CD14-positive monocyte (primary cell): ENCODE measurements at regions not wholly inside any gene's neighbourhood (a gene's known extent, or its start where the extent isn't known, plus 50 kb on each side); places are given as distances from the start of the nearest gene placed in this dataset.
"Not testable (repeated sequence)": the region's sequence is repeated elsewhere in the genome, so short reads cannot be mapped to it uniquely, and the experiment has no call there.

Experiments used
- DNase-seq, 3 donors: peaks; one replicate each; pipeline ENCODE4 v3.0.0-alpha.2; 2011 to 2022
- H2AFZ ChIP-seq: 2 replicates; pipeline ENCODE4 v1.6.0; 2012; ENCODE audit warnings: mild to moderate bottlenecking, low read depth, low read length, inconsistent platforms; ENCODE audit not compliant: insufficient read depth, poor library complexity, severe bottlenecking
- H3K27ac ChIP-seq, 2 donors: 1 replicate in 1 of 2; 2 replicates in 1 of 2; pipeline ENCODE4 v1.5.1; 2012 to 2013; ENCODE audit warnings: low read length in 2 of 2, control low read depth in 1 of 2, inconsistent platforms in 1 of 2, low read depth in 1 of 2, mild to moderate bottlenecking in 1 of 2
- H3K27me3 ChIP-seq, 2 donors: one replicate each; pipeline versions ENCODE4 v1.6.0 to v1.6.1; 2011 to 2013; ENCODE audit warnings: low read length in 2 of 2; ENCODE audit not compliant: control insufficient read depth in 2 of 2, insufficient read depth in 2 of 2
- H3K36me3 ChIP-seq, 2 donors: replicated peaks in 1 of 2; 1 replicate in 1 of 2; 2 replicates in 1 of 2; pipeline versions ENCODE4 v1.5.1 to v1.6.1; 2012 to 2013; ENCODE audit warnings: low read length in 2 of 2, control low read depth in 1 of 2, inconsistent platforms in 1 of 2, mild to moderate bottlenecking in 1 of 2; ENCODE audit not compliant: insufficient read depth in 2 of 2, control insufficient read depth in 1 of 2
- H3K4me1 ChIP-seq, 2 donors: 1 replicate in 1 of 2; 2 replicates in 1 of 2; pipeline versions ENCODE4 v1.5.1 to v1.6.1; 2012 to 2013; ENCODE audit warnings: low read length in 2 of 2, control low read depth in 1 of 2, inconsistent platforms in 1 of 2, mild to moderate bottlenecking in 1 of 2, moderate library complexity in 1 of 2; ENCODE audit not compliant: insufficient read depth in 2 of 2, control insufficient read depth in 1 of 2
- H3K4me2 ChIP-seq: replicated peaks from 2 replicates; pipeline ENCODE3; 2012; ENCODE audit warnings: low read length, moderate library complexity, mild to moderate bottlenecking; ENCODE audit not compliant: poor library complexity, severe bottlenecking; ENCODE audit errors: extremely low read depth
- H3K4me3 ChIP-seq, 3 experiments: fragments of 200-600 bp in 1 of 3; sonication (generic) in 1 of 3; replicated peaks in 1 of 3; 1 replicate in 2 of 3; 2 replicates in 1 of 3; pipeline ENCODE4 v1.5.1; 2011 to 2013; ENCODE audit warnings: low read length in 3 of 3, mild to moderate bottlenecking in 3 of 3, control low read depth in 2 of 3, low read depth in 2 of 3, inconsistent platforms in 1 of 3, moderate library complexity in 1 of 3
- H3K79me2 ChIP-seq: 2 replicates; pipeline ENCODE4 v1.6.0; 2012; ENCODE audit warnings: mild to moderate bottlenecking, control low read depth, inconsistent platforms, low read length, moderate library complexity; ENCODE audit not compliant: insufficient read depth
- H3K9ac ChIP-seq: 2 replicates; pipeline ENCODE4 v1.6.0; 2017; ENCODE audit warnings: low read length, mild to moderate bottlenecking; ENCODE audit not compliant: insufficient read depth, poor library complexity, severe bottlenecking
- H3K9me3 ChIP-seq, 2 donors: replicated peaks in 1 of 2; 1 replicate in 1 of 2; 2 replicates in 1 of 2; pipeline versions ENCODE4 v1.5.1 to v1.6.1; 2012 to 2013; ENCODE audit warnings: low read length in 2 of 2, control low read depth in 1 of 2; ENCODE audit not compliant: control insufficient read depth in 1 of 2, insufficient read depth in 1 of 2
- H4K20me1 ChIP-seq: 2 replicates; pipeline ENCODE4 v1.6.0; 2012; ENCODE audit warnings: mild to moderate bottlenecking, low read length, control low read depth, moderate library complexity; ENCODE audit not compliant: insufficient read depth
- H3K27ac Mint-ChIP-seq, 7 donors: one replicate each; pipeline ENCODE4 v1.8.0; 2020; ENCODE audit warnings: mild to moderate bottlenecking in 7 of 7, mixed read lengths in 7 of 7, moderate library complexity in 6 of 7, inconsistent platforms in 2 of 7
- H3K27me3 Mint-ChIP-seq, 3 donors: one replicate each; pipeline ENCODE4 v1.8.0; 2021 to 2022; ENCODE audit warnings: low read depth in 3 of 3, mild to moderate bottlenecking in 3 of 3, mixed read lengths in 3 of 3, moderate library complexity in 3 of 3, inconsistent platforms in 1 of 3
- H3K36me3 Mint-ChIP-seq, 2 donors: one replicate each; pipeline ENCODE4 v1.8.0; 2020; ENCODE audit warnings: mixed read lengths in 2 of 2, inconsistent platforms in 1 of 2, mild to moderate bottlenecking in 1 of 2
- H3K4me1 Mint-ChIP-seq: one replicate; pipeline ENCODE4 v1.8.0; 2020; ENCODE audit warnings: mild to moderate bottlenecking, mixed read lengths
- H3K4me3 Mint-ChIP-seq, 2 donors: one replicate each; pipeline ENCODE4 v1.8.0; 2020; ENCODE audit warnings: mild to moderate bottlenecking in 2 of 2, mixed read lengths in 2 of 2, moderate library complexity in 1 of 2
- H3K9me3 Mint-ChIP-seq, 7 donors: one replicate each; pipeline ENCODE4 v1.8.0; 2020 to 2022; ENCODE audit warnings: mixed read lengths in 7 of 7, mild to moderate bottlenecking in 6 of 7, moderate library complexity in 6 of 7, inconsistent platforms in 2 of 7
- WGBS: methylation state at CpG from one replicate; pipeline ENCODE4 v1.1.5; 2013; ENCODE audit warnings: missing lambda C conversion rate; ENCODE audit not compliant: insufficient coverage; 5-methylcytosine and 5-hydroxymethylcytosine counted together
- intact Hi-C, 2 donors: fragments of 100-400 bp; cut with micrococcal nuclease; formaldehyde crosslinking; loops; one replicate each; pipeline versions ENCODE4 v1.15.0 to v1.15.1; 2023

DNA sequence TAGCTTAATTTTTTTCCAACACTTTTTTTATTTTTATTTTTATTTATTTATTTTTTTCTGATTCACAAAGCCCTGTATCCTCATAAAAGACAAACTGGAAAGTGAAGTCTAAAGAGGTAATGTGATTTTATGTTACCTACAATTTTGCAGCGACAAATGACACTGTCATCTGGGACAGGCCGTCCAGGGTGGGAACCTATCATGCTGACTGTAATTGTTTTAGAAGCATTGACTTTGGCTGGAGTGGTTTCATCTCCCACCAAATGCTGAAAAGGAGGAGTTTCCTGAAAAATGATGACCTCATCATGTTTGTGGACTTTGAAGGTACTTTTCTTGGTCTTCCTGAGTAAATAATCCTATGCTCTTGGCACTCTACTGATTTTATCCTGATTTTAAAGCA, 446.7 kb downstream of the FOXD4L4 start:
- H4K20me1 ChIP-seq, intact Hi-C loops, H3K4me3 Mint-ChIP-seq, H3K36me3 Mint-ChIP-seq, H3K27me3 Mint-ChIP-seq, H3K9me3 Mint-ChIP-seq, DNase-seq, H3K79me2 ChIP-seq, H3K4me1 Mint-ChIP-seq, H3K27ac Mint-ChIP-seq, H3K4me3 ChIP-seq, H3K27me3 ChIP-seq, H3K4me1 ChIP-seq, H3K27ac ChIP-seq, H3K9me3 ChIP-seq, H3K4me2 ChIP-seq, H2AFZ ChIP-seq, H3K36me3 ChIP-seq, H3K9ac ChIP-seq: not testable (repeated sequence)
- WGBS = no CpG with 5 or more reads among the region's 2 CpGs

- H3K9me3 ChIP-seq, H3K36me3 Mint-ChIP-seq, H4K20me1 ChIP-seq, H3K4me2 ChIP-seq, H3K27ac Mint-ChIP-seq, DNase-seq, H3K27ac ChIP-seq, H3K4me3 Mint-ChIP-seq, intact Hi-C loops, H3K79me2 ChIP-seq, H3K9ac ChIP-seq, H3K4me1 ChIP-seq, H2AFZ ChIP-seq, H3K27me3 Mint-ChIP-seq, H3K4me1 Mint-ChIP-seq, H3K36me3 ChIP-seq, H3K27me3 ChIP-seq, H3K9me3 Mint-ChIP-seq, H3K4me3 ChIP-seq: not testable (repeated sequence)
- WGBS = no CpG with 5 or more reads among the region's 4 CpGs
Measured at GRCh38 chr9:66197199-66197598, 460.3 kb downstream of the FOXD4L4 start.

DNA sequence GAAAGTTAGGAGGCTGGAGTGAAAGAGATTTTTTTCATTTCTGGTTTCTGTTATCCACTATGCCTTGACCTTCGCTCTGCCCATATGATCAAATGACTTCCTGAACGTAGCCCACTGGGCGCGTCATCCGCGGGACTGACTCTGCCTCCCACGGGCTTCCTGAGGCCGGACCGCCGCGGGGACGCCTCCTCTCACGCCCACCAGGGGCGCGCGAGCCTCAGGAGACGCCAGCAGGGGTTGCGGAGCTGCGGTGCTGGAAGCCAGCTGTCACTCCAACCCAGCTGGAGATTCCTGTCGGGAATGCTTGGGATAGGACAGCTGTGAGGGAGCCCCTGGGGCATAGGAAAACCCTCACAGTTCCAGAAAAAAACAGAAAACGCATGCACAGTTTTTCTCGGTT, 461.5 kb downstream of the FOXD4L4 start:
- H3K27ac ChIP-seq, DNase-seq, H3K79me2 ChIP-seq, H3K4me1 Mint-ChIP-seq, H3K4me2 ChIP-seq, intact Hi-C loops, H3K4me3 ChIP-seq, H4K20me1 ChIP-seq, H3K27me3 Mint-ChIP-seq, H3K27me3 ChIP-seq, H3K27ac Mint-ChIP-seq, H3K9ac ChIP-seq, H3K36me3 ChIP-seq, H3K36me3 Mint-ChIP-seq, H3K9me3 ChIP-seq, H3K4me1 ChIP-seq, H2AFZ ChIP-seq, H3K4me3 Mint-ChIP-seq, H3K9me3 Mint-ChIP-seq: not testable (repeated sequence)
- WGBS = no CpG with 5 or more reads among the region's 22 CpGs

DNA sequence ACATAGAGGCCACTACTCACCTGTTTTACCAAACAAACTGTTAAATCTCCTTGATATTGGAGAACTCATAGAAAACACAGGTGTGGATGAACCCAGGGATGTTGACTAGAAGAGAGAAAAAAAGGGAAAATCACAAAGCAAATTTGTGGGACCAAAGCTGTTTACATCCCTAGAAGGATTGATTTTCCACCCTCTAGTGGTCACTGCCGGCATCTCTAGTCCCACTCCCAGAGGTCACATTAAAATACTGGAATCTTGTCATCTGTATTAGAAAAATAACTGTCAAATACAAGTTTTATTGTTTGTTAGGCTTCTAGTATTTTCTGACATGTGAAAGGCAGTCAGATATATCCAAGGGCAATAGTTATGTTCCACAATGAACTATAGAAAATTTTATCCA, 469.7 kb downstream of the FOXD4L4 start:
- H3K4me1 ChIP-seq, H3K4me3 ChIP-seq, intact Hi-C loops, H3K9me3 ChIP-seq, H3K27ac ChIP-seq, H3K27me3 Mint-ChIP-seq, H3K4me1 Mint-ChIP-seq, H3K79me2 ChIP-seq, DNase-seq, H3K4me2 ChIP-seq, H3K9me3 Mint-ChIP-seq, H3K36me3 Mint-ChIP-seq, H3K27me3 ChIP-seq, H3K4me3 Mint-ChIP-seq, H3K27ac Mint-ChIP-seq, H3K36me3 ChIP-seq, H3K9ac ChIP-seq, H2AFZ ChIP-seq, H4K20me1 ChIP-seq: not testable (repeated sequence)
- WGBS = no CpG with 5 or more reads among the region's 1 CpG

GRCh38 chr9:66207914-66208313, 471.0 kb downstream of the FOXD4L4 start:
- no CpG with 5 or more reads among the region's 2 CpGs for WGBS
- H3K27ac ChIP-seq, H3K4me2 ChIP-seq, DNase-seq, H3K9me3 Mint-ChIP-seq, H3K4me1 Mint-ChIP-seq, H3K27ac Mint-ChIP-seq, H2AFZ ChIP-seq, H3K9ac ChIP-seq, H3K36me3 Mint-ChIP-seq, H3K27me3 ChIP-seq, H3K4me3 ChIP-seq, H3K4me1 ChIP-seq, H3K27me3 Mint-ChIP-seq, H3K36me3 ChIP-seq, intact Hi-C loops, H3K79me2 ChIP-seq, H3K9me3 ChIP-seq, H4K20me1 ChIP-seq, H3K4me3 Mint-ChIP-seq: not testable (repeated sequence)
